ENCODE measurements at regions not wholly inside any gene's neighbourhood (a gene's known extent, or its start where the extent isn't known, plus 50 kb on each side); places are given as distances from the start of the nearest gene placed in this dataset.

GRCh38 chr4:32470087-32470585, 1750.0 kb downstream of the PCDH7 start:
- no peak overlapping the region for H3K4me3 ChIP-seq (replicated peaks; ENCODE audit: low read depth, low read length)
- DNase-seq (ENCODE audit: extremely low read depth, low read depth), result no peak
- no peak for TF ChIP-seq CTCF (IDR thresholded peaks at IDR 0.05; ENCODE audit: low read depth, low read length, missing control alignments)

GRCh38 chr4:32472918-32473317, 1752.7 kb downstream of the PCDH7 start:
- no peak for DNase-seq (ENCODE audit: extremely low read depth, low read depth)
- no peak for TF ChIP-seq CTCF (IDR thresholded peaks at IDR 0.05; ENCODE audit: low read depth, low read length, missing control alignments)
- H3K4me3 ChIP-seq (replicated peaks; ENCODE audit: low read depth, low read length), result no peak overlapping the region

- TF ChIP-seq CTCF (IDR thresholded peaks at IDR 0.05; ENCODE audit: low read depth, low read length, missing control alignments), result no peak
- no peak for DNase-seq (ENCODE audit: extremely low read depth, low read depth)
Measured at GRCh38 chr4:32475710-32476109, 1755.5 kb downstream of the PCDH7 start.

GRCh38 chr4:32477518-32477917, 1757.3 kb downstream of the PCDH7 start:
- no peak for DNase-seq (ENCODE audit: extremely low read depth, low read depth)
- TF ChIP-seq CTCF (IDR thresholded peaks at IDR 0.05; ENCODE audit: low read depth, low read length, missing control alignments), result no peak
- no peak overlapping the region for H3K4me3 ChIP-seq (replicated peaks; ENCODE audit: low read depth, low read length)

More at GRCh38 chr4:32475710-32476109, 1755.5 kb downstream of the PCDH7 start:
- no peak overlapping the region for H3K4me3 ChIP-seq (replicated peaks; ENCODE audit: low read depth, low read length)

GRCh38 chr4:32485956-32486355, 1765.8 kb downstream of the PCDH7 start:
- no peak for DNase-seq (ENCODE audit: extremely low read depth, low read depth)
- H3K4me3 ChIP-seq (replicated peaks; ENCODE audit: low read depth, low read length), result no peak overlapping the region

GRCh38 chr4:32488690-32489089, 1768.5 kb downstream of the PCDH7 start:
- DNase-seq (ENCODE audit: extremely low read depth, low read depth), result no peak
- no peak for TF ChIP-seq CTCF (IDR thresholded peaks at IDR 0.05; ENCODE audit: low read depth, low read length, missing control alignments)
- no peak overlapping the region for H3K4me3 ChIP-seq (replicated peaks; ENCODE audit: low read depth, low read length)

More at GRCh38 chr4:32485956-32486355, 1765.8 kb downstream of the PCDH7 start:
- TF ChIP-seq CTCF (IDR thresholded peaks at IDR 0.05; ENCODE audit: low read depth, low read length, missing control alignments), result no peak

GRCh38 chr4:32499171-32499570, 1779.0 kb downstream of the PCDH7 start:
- no peak for DNase-seq (ENCODE audit: extremely low read depth, low read depth)
- H3K4me3 ChIP-seq (replicated peaks; ENCODE audit: low read depth, low read length), result no peak overlapping the region
- TF ChIP-seq CTCF (IDR thresholded peaks at IDR 0.05; ENCODE audit: low read depth, low read length, missing control alignments), result no peak

Measured in HFF-Myc (cell line).